PC-9 (cell line): ENCODE measurements at regions not wholly inside any gene's neighbourhood (a gene's known extent, or its start where the extent isn't known, plus 50 kb on each side); places are given as distances from the start of the nearest gene placed in this dataset.

Source experiments
- EZH2 ChIP-seq: fragments of 200-600 bp; sonication (generic); IDR thresholded peaks from 2 replicates; pipeline ENCODE4 v1.8.0; 2017; ENCODE audit warnings: antibody characterized with exemption, low read depth
- TF ChIP-seq, protein P1 (sequence below): fragments of 200-600 bp; sonication (generic); conservative IDR thresholded peaks from 2 replicates; pipeline ENCODE4 v1.6.1; 2017; ENCODE audit warnings: mixed run types, antibody characterized with exemption, mild to moderate bottlenecking, moderate library complexity

- TF ChIP-seq, protein P1, sequence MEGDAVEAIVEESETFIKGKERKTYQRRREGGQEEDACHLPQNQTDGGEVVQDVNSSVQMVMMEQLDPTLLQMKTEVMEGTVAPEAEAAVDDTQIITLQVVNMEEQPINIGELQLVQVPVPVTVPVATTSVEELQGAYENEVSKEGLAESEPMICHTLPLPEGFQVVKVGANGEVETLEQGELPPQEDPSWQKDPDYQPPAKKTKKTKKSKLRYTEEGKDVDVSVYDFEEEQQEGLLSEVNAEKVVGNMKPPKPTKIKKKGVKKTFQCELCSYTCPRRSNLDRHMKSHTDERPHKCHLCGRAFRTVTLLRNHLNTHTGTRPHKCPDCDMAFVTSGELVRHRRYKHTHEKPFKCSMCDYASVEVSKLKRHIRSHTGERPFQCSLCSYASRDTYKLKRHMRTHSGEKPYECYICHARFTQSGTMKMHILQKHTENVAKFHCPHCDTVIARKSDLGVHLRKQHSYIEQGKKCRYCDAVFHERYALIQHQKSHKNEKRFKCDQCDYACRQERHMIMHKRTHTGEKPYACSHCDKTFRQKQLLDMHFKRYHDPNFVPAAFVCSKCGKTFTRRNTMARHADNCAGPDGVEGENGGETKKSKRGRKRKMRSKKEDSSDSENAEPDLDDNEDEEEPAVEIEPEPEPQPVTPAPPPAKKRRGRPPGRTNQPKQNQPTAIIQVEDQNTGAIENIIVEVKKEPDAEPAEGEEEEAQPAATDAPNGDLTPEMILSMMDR, result no peak
- no peak for TF ChIP-seq EZH2
Measured at GRCh38 chr1:18012686-18013085, 94.9 kb upstream of the IGSF21 start.
